OCI-LY7 (cell line): ENCODE measurements at regions not wholly inside any gene's neighbourhood (a gene's known extent, or its start where the extent isn't known, plus 50 kb on each side); places are given as distances from the start of the nearest gene placed in this dataset.

Experiments
- BruUV-seq: library from RNA; stranded (reverse); fragments of 400-500 nt; replicated peaks from 2 replicates; lab custom pipeline; 2021; lab: Mats Ljungman, UMichigan
- CTCF ChIA-PET: fragments of 300-600 bp; sonication (Branson Sonifier 250); formaldehyde crosslinking; loops from one replicate; lab custom pipeline; 2022; ENCODE audit warnings: antibody characterized with exemption; ENCODE audit not compliant: unreplicated experiment; lab: Charles Lee
- POLR2A ChIA-PET: fragments of 300-600 bp; sonication (Branson Sonifier 250); formaldehyde crosslinking; loops from one replicate; lab custom pipeline; 2022; ENCODE audit warnings: antibody characterized with exemption; lab: Charles Lee
- DNase-seq: peaks from one replicate; pipeline ENCODE4 v3.0.0-alpha.2; 2015; ENCODE audit warnings: low spot score
- H2AFZ ChIP-seq: fragments of 200-600 bp; sonication (generic), shearing (Covaris generic); 2 replicates; pipeline ENCODE4 v1.6.1; 2014; ENCODE audit warnings: mild to moderate bottlenecking, antibody characterized with exemption, low read length, moderate library complexity
- H3K27ac ChIP-seq: fragments of 200-600 bp; sonication (generic); 2 replicates; pipeline ENCODE4 v1.5.1; 2014; ENCODE audit warnings: mixed run types, low read depth, mild to moderate bottlenecking, moderate library complexity, low read length, inconsistent platforms; ENCODE audit not compliant: poor library complexity, severe bottlenecking
- H3K36me3 ChIP-seq: fragments of 200-600 bp; sonication (generic); 2 replicates; pipeline ENCODE4 v1.6.1; 2014; ENCODE audit warnings: mild to moderate bottlenecking, antibody characterized with exemption, low read length, moderate library complexity, mixed read lengths; ENCODE audit not compliant: insufficient read depth
- H3K4me1 ChIP-seq: fragments of 200-600 bp; sonication (generic); 2 replicates; pipeline ENCODE4 v1.5.1; 2014; ENCODE audit warnings: mild to moderate bottlenecking, low read length; ENCODE audit not compliant: insufficient read depth, poor library complexity, severe bottlenecking
- H3K4me2 ChIP-seq: fragments of 200-600 bp; sonication (generic); 2 replicates; pipeline ENCODE4 v1.6.1; 2014; ENCODE audit warnings: mild to moderate bottlenecking, low read length
- H3K4me3 ChIP-seq: fragments of 200-600 bp; sonication (generic); 2 replicates; pipeline ENCODE4 v1.5.1; 2014; ENCODE audit warnings: mild to moderate bottlenecking, low read depth, low read length; ENCODE audit not compliant: poor library complexity, severe bottlenecking
- H3K79me2 ChIP-seq: fragments of 200-600 bp; sonication (generic); 2 replicates; pipeline ENCODE4 v1.6.1; 2016; ENCODE audit warnings: low read depth, mild to moderate bottlenecking, low read length, moderate library complexity, mixed read lengths; ENCODE audit not compliant: insufficient read depth
- H3K9me2 ChIP-seq: fragments of 200-600 bp; sonication (generic); 2 replicates; pipeline ENCODE4 v1.6.1; 2016; ENCODE audit warnings: mild to moderate bottlenecking, low read length, mixed read lengths; ENCODE audit not compliant: insufficient read depth
- H3K9me3 ChIP-seq: fragments of 200-600 bp; sonication (generic); 2 replicates; pipeline ENCODE4 v1.6.1; 2014; ENCODE audit warnings: mild to moderate bottlenecking, mixed run types, low read length, mixed read lengths
- H4K20me1 ChIP-seq: fragments of 200-600 bp; sonication (generic); 2 replicates; pipeline ENCODE4 v1.6.1; 2014; ENCODE audit warnings: mild to moderate bottlenecking, antibody characterized with exemption, low read length, moderate library complexity, mixed read lengths; ENCODE audit not compliant: insufficient read depth
- CTCF ChIP-seq: fragments of 200-600 bp; sonication (generic); conservative IDR thresholded peaks from 2 replicates; pipeline ENCODE4 v1.5.1; 2014; ENCODE audit warnings: mild to moderate bottlenecking, antibody characterized with exemption, low read length, moderate library complexity, mixed read lengths
- EZH2phosphoT487 ChIP-seq: fragments of 200-600 bp; sonication (generic); IDR thresholded peaks from 2 replicates; pipeline ENCODE4 v1.6.1; 2018; ENCODE audit warnings: low read depth, borderline replicate concordance, mild to moderate bottlenecking, mixed run types, antibody characterized with exemption, low read length, moderate library complexity, mixed read lengths
- intact Hi-C: fragments of 100-400 bp; cut with micrococcal nuclease; formaldehyde crosslinking; loops from one replicate; pipeline ENCODE4 v1.10.0; 2022; ENCODE audit not compliant: unreplicated experiment

GRCh38 chr12:90020436-90020835, 311.8 kb upstream of the ATP2B1 start:
- TF ChIP-seq EZH2phosphoT487 (no peak), CTCF (no peak)
- H2AFZ ChIP-seq, result no peak overlapping the region

DNA sequence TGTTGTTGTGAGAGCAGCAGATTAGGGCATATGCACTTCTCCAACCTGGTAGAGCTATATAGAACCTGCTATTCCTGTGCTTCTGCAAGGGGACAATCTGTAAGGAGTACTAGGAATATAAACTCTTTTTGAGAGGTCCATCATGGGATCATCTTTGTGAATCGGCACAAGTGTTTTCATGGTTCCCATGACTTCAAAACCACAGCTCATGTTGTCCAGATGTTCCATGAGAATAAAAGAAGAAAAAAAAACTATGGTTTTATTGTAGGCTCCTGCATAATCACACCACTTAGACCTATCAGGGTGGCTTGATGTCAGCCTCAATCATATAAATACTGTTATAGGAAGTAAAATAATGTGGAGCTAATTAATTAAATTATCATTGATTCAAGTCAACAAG, 311.4 kb upstream of the ATP2B1 start:
- POLR2A ChIA-PET, result interaction anchor here (1.5 to 3.2 kb wide), 2 partner anchors 11 to 12 kb away, joined by 4 to 23 read pairs; no protein-coding TSS in a partner anchor
- intact Hi-C loops, result no loop called here
- no peaks in the 10 kb centered on the region for H3K4me1 ChIP-seq
- H4K20me1 ChIP-seq, result no peaks in the 10 kb centered on the region
- TF ChIP-seq CTCF, result no peak
- no peak for TF ChIP-seq EZH2phosphoT487
- no peak for DNase-seq
- no peaks in the 10 kb centered on the region for H3K9me3 ChIP-seq
- no peaks in the 10 kb centered on the region for H3K36me3 ChIP-seq
- no peak overlapping the region for H2AFZ ChIP-seq
- H3K79me2 ChIP-seq, result no peaks in the 10 kb centered on the region
- CTCF ChIA-PET, result no interaction called here
- H3K4me2 ChIP-seq, result no peak overlapping the region
- no TSS peak for BruUV-seq
- no peak overlapping the region for H3K27ac ChIP-seq
- no peaks in the 10 kb centered on the region for H3K9me2 ChIP-seq
- H3K4me3 ChIP-seq, result no peak overlapping the region

More at GRCh38 chr12:90020436-90020835, 311.8 kb upstream of the ATP2B1 start:
- Histone ChIP-seq H3K27ac (no peak overlapping the region), H3K9me2 (no peaks in the 10 kb centered on the region), H3K36me3 (no peaks in the 10 kb centered on the region), H3K4me2 (no peak overlapping the region), H3K9me3 (no peaks in the 10 kb centered on the region), H3K4me1 (no peaks in the 10 kb centered on the region), H3K4me3 (no peak overlapping the region), H4K20me1 (no peaks in the 10 kb centered on the region), H3K79me2 (no peaks in the 10 kb centered on the region)
- no TSS peak for BruUV-seq
- POLR2A ChIA-PET, result interaction anchor here (0.6 to 3.2 kb wide), 5 partner anchors 11 to 448 kb away, joined by 3 to 23 read pairs (median 4); no protein-coding TSS in a partner anchor
- no peak for DNase-seq
- intact Hi-C loops, result no loop called here
- CTCF ChIA-PET, result no interaction called here

DNA sequence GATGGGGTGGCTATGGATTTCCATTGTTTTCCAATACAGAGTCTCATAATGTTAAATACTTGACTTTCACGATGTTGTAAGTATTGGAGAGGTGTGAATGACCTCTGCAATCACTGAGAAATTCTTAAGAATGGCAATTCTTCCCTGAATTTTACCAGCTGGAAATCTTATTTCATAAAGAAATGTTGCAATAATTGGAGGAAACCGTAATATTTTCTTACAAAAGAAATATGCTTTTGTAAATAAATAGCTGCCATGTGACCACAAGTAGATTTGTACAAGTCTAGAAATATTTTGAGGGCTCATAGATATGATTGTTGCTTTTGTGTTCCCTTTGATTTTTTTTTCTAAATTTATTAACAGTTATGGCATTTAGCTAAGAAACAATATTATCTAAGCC, 308.7 kb upstream of the ATP2B1 start:
- no peak for DNase-seq
- no peak overlapping the region for H3K4me3 ChIP-seq

More for the DNA sequence above, 308.7 kb upstream of the ATP2B1 start:
- CTCF ChIA-PET, result no interaction called here
- Histone ChIP-seq H3K9me2 (no peaks in the 10 kb centered on the region), H3K36me3 (no peaks in the 10 kb centered on the region), H4K20me1 (no peaks in the 10 kb centered on the region), H3K4me2 (no peak overlapping the region), H3K79me2 (no peaks in the 10 kb centered on the region), H3K9me3 (no peaks in the 10 kb centered on the region), H3K27ac (no peak overlapping the region), H2AFZ (no peak overlapping the region), H3K4me1 (no peaks in the 10 kb centered on the region)
- intact Hi-C loops, result loop anchor here (5.0 kb wide), 1 partner anchor 85 kb away; no protein-coding TSS in a partner anchor
- no TSS peak for BruUV-seq
- TF ChIP-seq CTCF, result no peak
- no peak for TF ChIP-seq EZH2phosphoT487
- POLR2A ChIA-PET, result interaction anchor here (0.6 to 1.6 kb wide), 5 partner anchors 11 to 77 kb away, joined by 3 to 4 read pairs (median 4); no protein-coding TSS in a partner anchor
